IPS DF 19.7 (cell line): ENCODE measurements at regions not wholly inside any gene's neighbourhood (a gene's known extent, or its start where the extent isn't known, plus 50 kb on each side); places are given as distances from the start of the nearest gene placed in this dataset.

Experiments
- DNase-seq: peaks from one replicate; pipeline ENCODE4 v3.0.0-alpha.2; 2013; ENCODE audit warnings: low read depth, low spot score

DNA sequence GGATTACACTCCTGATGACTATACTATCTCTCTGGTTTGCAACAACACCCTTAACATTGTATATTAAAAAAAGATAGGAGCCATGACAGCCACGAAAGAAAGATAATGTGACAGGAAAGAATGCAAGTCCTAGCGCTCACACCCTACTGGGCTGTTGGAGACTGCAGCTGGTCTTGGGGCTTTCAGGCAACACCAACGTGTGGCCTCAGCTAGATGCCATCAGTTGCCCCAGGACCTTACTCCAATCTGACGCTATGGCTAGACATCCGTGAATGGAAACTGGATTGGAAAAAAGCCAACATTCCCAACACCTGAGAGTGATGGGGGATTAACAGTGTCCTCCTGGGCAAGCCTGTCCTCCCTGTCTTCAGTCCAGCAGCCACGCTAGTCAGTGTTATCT lies 357.4 kb upstream of the GULP1 start:
- no peak for DNase-seq

GRCh38 chr2:187934692-187935091 lies 357.0 kb upstream of the GULP1 start:
- DNase-seq, result no peak

GRCh38 chr2:187935126-187935525 lies 356.5 kb upstream of the GULP1 start:
- DNase-seq, result no peak

DNA sequence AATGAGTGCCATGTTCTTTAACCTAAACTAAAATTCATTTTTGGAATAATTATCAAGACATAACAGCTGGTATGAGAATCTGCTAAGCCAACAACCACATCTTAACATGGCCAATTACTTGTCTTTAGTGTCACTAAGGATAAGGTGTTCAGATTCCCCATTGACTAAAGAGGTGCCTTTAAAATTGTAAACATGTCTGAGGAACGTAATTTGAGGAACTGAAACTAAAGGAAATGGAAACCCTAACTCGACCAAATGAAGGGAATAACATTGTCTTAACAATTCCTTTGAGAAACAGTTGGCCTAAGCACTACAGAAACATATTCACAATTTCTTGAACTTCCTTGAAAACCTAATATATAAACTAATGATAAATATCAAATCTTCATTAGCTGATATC lies 355.4 kb upstream of the GULP1 start:
- DNase-seq, result no peak

GRCh38 chr2:187939180-187939579 lies 352.5 kb upstream of the GULP1 start:
- DNase-seq, result no peak

DNA sequence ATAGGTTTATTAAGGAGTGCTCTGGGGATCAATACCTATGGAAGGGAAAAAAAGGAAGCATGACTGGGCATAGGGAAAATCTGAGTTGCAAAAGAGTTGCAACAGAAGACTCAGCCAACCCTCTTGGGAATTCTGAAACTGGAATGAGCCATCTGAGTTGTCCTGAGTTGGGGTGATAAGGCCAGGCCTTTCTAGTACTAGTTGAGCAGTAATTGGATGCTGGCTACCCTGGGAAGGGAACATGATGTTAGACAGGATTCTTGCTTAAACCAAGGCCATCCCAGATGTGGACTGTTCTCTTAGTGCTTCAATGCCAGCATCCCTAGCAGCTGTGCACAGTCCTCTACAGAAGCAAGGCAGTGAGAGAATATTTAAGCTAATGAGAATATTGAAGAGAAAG lies 348.8 kb upstream of the GULP1 start:
- no peak for DNase-seq

GRCh38 chr2:187943772-187944369 lies 347.8 kb upstream of the GULP1 start:
- no peak for DNase-seq

DNA sequence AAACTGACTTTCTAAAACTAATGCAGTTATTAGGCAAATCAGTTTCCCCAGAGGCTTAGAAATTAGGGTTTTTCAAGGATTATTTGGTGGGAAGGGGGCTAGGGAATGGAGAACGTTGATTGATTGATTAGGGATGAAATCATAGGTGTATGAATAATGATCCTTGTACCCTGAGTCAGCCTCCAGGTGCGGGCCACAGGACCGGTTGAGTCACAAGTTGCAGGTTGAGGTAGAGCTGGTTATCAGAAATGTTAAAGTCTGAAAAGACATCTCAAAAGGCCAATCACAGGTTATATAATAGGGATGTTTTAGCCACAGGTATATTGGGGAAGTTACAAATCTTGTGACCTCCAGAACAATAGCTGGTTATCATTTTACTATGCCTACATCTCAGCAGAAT lies 341.8 kb upstream of the GULP1 start:
- no peak for DNase-seq

GRCh38 chr2:187951470-187952218 lies 340.0 kb upstream of the GULP1 start:
- no peak for DNase-seq

- no peak for DNase-seq
Observed at GRCh38 chr2:187956906-187957534, 334.7 kb upstream of the GULP1 start.

DNA sequence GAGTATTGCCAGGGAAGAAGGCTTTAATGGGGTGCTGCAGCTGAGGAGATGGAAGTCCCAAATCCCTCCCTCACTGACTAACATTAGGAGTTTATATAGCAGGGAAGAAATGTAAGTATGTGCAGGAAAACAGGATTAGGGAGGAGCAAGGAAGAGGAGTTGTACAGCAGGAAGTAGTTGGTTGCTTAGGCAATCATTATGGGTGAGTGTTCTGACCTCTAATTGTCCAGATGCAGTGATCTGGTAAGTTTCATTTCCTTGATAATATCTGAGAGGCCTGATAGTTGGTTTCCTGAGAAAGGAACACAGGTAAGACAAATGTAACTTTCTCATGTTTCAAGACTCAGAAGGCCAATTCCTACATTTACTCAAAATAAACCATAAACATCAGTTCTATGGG lies 331.9 kb upstream of the GULP1 start:
- DNase-seq, result no peak

DNA sequence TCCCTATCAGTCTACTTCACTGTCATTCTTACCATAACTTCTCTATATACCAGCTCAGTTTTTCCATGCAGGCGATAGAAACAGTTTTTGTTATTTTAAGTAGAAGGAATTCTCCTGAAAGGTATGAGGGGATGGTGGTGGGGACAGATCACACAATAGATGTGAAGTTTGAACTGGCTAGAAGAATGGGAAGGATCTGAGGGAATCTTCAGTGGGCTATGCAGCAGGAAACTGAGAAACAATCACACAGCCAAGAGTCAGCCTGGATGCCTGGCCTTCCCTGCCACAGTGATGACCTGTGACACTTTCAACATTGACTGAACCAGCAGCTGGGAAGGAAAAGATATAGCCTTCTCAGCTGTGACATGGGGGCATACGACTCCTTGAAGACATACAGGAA lies 329.1 kb upstream of the GULP1 start:
- DNase-seq, result no peak

DNA sequence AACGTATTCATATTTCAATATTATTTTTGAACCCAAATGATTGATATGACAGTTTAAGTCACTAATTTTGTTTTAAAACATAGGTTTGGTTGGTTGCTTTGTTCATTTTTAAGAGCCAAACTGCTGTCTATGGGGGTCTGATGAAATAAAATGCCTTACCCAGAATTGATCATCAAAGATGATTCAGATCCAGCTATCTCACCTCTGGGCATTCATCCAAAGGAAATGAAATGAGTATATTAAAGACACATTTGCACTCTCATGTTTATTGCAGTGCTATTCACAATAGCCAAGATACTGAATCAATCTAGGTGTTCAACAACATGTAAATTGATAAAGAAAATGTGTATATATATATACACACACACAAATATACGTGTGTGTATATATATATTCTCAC lies 326.9 kb upstream of the GULP1 start:
- DNase-seq, result no peak

DNA sequence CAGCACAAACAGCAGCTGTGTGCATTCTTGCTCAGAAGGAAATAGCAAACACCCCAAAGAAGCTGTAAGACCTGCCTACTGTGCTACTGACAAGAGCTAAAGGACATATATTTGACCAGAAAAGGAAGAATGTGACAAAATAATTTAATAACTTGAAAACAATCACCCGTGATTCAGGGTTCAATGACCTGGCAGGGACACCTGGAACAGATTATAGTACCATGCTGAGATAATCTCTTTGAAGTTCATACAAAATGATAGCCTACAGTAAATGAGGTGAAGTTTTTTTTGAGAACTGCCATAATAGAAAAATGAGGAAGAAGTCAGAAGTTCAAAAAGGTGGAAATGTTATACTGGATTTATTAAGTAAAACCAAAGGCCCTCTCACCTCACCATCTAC lies 324.8 kb upstream of the GULP1 start:
- DNase-seq, result no peak

DNA sequence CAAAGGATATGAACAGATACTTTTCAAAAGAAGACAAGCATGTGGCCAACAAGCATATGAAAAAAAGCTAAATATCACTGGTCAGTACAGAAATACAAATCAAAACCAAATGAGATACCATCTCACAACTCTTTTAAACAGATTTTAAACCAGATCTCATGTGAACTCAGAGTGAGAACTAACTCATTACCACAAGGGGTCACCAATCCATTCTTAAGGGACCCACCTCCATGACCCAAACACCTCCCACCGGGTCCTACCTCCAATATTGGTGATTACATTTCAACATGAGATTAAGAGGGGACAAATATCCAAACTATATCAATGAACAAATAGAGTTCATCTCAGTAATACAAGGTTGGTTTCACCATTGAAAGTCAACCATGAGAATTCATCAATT lies 319.8 kb upstream of the GULP1 start:
- no peak for DNase-seq

- DNase-seq, result no peak
Observed at GRCh38 chr2:187976259-187976985, 315.3 kb upstream of the GULP1 start.

DNA sequence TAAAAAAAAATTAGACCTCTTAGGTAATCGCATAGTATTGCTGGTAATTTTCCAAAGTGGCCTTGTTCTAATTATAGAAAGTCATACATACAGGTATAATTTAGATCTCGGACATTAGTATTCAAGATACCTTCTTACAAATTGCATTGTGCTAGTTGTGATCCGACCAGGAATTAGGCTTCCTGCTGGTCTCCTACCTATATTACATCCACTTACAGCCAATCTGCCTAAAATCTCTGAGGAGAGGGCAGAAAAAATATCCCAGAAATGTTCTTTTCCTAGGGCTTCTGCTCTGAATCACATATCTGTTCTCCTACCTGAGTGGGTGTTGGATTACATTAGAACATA lies 314.7 kb upstream of the GULP1 start:
- no peak for DNase-seq

- DNase-seq, result no peak
Observed at GRCh38 chr2:187978356-187978755, 313.3 kb upstream of the GULP1 start.

DNA sequence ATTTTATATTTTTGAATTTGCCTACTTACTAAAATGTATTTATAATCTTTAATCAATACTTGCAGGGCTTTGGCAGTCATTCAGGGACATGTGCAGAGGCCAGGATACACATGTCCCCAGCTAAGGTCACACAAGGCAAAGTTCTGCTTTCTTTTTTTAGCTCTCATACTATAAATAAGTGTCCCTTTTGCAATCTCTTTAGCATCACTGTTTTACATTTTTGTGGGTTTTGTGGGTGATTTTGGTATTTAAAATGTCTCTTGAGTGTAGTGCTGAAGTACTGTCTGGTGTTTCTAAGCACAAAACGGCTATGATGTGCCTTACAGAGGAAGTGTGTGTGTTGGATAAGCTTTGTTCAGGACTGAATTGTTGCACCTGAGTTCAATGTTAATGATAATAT lies 309.0 kb upstream of the GULP1 start:
- DNase-seq, result no peak

GRCh38 chr2:187985195-187985594 lies 306.5 kb upstream of the GULP1 start:
- DNase-seq, result no peak

DNA sequence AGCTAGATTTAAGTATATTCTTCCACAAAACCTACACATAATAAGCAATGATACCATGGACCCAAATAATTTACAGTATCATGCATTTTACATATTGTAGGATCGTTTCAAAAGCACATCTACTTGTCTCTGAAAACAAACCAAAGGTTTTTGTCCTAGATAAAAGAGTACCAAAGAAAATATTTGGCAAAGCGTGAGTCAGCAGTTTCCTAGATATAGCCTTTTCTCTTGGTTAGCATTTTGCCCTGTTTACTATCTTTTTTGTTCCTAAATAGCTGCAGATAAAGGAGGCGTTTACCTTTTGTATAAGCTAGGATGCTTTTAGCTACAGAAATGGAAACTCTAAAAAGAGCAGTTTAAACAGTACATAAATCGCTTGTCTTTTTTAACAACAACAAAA lies 305.8 kb upstream of the GULP1 start:
- DNase-seq, result no peak

DNA sequence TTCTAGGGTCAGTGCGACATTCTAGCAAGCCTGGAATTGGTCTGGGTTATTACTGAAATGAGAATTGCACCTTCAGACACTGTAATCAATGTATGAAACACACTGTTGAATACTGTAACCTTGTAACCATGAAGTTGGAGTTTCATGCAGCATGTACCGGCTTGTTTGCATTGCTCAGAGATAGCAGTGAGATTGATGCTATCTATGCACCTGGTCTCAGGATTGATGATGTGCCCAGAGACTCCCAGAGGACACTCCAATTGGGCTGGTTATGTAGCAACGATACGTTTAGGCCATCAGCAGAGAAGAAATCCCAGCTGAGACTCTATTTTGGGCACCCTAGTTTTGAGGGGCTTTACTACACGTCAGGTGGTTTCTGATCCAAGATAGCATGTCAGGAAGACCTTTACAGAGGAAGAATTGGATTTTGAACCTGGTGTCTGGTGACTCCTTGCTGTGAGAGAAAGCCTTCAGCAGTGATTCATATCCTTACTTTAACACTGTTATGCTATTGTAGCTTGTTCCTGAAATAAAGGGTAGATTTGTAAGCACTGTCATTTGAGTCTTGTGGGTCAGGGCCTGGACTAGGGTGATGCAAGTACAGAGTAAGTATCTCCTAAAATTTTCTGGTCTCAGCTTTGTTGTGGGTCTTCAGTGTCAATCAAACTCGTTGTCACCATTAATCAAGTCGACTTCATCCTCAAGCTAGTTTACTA lies 305.1 kb upstream of the GULP1 start:
- DNase-seq, result no peak
